ENCODE measurements at regions not wholly inside any gene's neighbourhood (a gene's known extent, or its start where the extent isn't known, plus 50 kb on each side); places are given as distances from the start of the nearest gene placed in this dataset.

DNA sequence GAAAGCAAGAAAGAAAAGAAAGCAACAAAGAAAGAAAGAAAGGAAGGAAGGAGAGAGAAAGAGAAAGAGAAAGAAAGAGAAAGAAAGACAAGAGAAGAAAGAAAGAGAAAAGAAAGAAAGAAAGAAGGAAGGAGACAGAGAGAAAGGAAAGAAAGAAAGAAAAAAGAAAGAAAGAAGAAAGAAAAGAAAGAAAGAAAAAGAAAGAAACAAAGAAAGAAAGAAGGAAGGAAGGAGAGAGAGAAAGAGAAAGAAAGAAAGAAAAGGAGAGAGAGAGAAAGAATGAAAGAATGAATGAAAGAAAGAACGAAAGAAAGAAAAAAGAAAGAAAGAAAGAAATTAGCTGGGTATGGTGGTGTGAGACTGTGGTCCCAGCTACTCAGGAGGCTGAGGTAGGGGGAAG lies 400.1 kb upstream of the MDGA2 start:
- TF ChIP-seq, protein P1, sequence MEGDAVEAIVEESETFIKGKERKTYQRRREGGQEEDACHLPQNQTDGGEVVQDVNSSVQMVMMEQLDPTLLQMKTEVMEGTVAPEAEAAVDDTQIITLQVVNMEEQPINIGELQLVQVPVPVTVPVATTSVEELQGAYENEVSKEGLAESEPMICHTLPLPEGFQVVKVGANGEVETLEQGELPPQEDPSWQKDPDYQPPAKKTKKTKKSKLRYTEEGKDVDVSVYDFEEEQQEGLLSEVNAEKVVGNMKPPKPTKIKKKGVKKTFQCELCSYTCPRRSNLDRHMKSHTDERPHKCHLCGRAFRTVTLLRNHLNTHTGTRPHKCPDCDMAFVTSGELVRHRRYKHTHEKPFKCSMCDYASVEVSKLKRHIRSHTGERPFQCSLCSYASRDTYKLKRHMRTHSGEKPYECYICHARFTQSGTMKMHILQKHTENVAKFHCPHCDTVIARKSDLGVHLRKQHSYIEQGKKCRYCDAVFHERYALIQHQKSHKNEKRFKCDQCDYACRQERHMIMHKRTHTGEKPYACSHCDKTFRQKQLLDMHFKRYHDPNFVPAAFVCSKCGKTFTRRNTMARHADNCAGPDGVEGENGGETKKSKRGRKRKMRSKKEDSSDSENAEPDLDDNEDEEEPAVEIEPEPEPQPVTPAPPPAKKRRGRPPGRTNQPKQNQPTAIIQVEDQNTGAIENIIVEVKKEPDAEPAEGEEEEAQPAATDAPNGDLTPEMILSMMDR (conservative IDR thresholded peaks at IDR 0.05) = no peak
- TF ChIP-seq ZFX (IDR thresholded peaks at IDR 0.05) = no peak

All from C4-2B (cell line).